Inflammatory macrophage treated with lipopolysaccharide for 1 hour (primary cell): ENCODE measurements at regions not wholly inside any gene's neighbourhood (a gene's known extent, or its start where the extent isn't known, plus 50 kb on each side); places are given as distances from the start of the nearest gene placed in this dataset.
"Not testable (repeated sequence)": the region's sequence is repeated elsewhere in the genome, so short reads cannot be mapped to it uniquely, and the experiment has no call there.

Experiments used
- DNase-seq, 2 donors: peaks; one replicate each; pipeline ENCODE4 v3.0.0-alpha.2; 2020 to 2022

GRCh38 chr6:118718903-118719302 is 67.5 kb upstream of the CEP85L start:
- no peak for DNase-seq

- DNase-seq, result no peak
These were observed 66.9 kb upstream of the CEP85L start for GRCh38 chr6:118718297-118718696.

- DNase-seq, result no peak
These were observed 65.7 kb upstream of the CEP85L start for GRCh38 chr6:118717106-118717505.

GRCh38 chr6:118715907-118716306 is 64.5 kb upstream of the CEP85L start:
- DNase-seq, result not testable (repeated sequence)

GRCh38 chr6:118715376-118715775 is 64.0 kb upstream of the CEP85L start:
- peak; percentile 43 to 65 for DNase-seq

GRCh38 chr6:118714756-118715155 is 63.4 kb upstream of the CEP85L start:
- no peak for DNase-seq

- DNase-seq, result no peak
These were observed 61.6 kb upstream of the CEP85L start for GRCh38 chr6:118712969-118713368.

- no peak for DNase-seq
These were observed 59.2 kb upstream of the CEP85L start for GRCh38 chr6:118710616-118711015.

- peak in 1 of 2 donors; percentile 39 for DNase-seq
These were observed 58.5 kb upstream of the CEP85L start for GRCh38 chr6:118709859-118710350.

- DNase-seq, result no peak
These were observed 57.4 kb upstream of the CEP85L start for GRCh38 chr6:118708744-118709143.

- no peak for DNase-seq
These were observed 56.7 kb upstream of the CEP85L start for GRCh38 chr6:118708055-118708454.

GRCh38 chr6:118706702-118707101 is 55.3 kb upstream of the CEP85L start:
- DNase-seq, result no peak

- DNase-seq, result peak; percentile 82 to 86
These were observed 54.4 kb upstream of the CEP85L start for GRCh38 chr6:118705544-118706491.

GRCh38 chr6:118704915-118705314 is 53.5 kb upstream of the CEP85L start:
- no peak for DNase-seq

- DNase-seq, result not testable (repeated sequence)
These were observed 49.9 kb upstream of the CEP85L start for GRCh38 chr6:118701260-118701659.
